Left ventricle myocardium superior (tissue), 1 donor: ENCODE measurements at regions not wholly inside any gene's neighbourhood (a gene's known extent, or its start where the extent isn't known, plus 50 kb on each side); places are given as distances from the start of the nearest gene placed in this dataset.
"Not testable (repeated sequence)": the region's sequence is repeated elsewhere in the genome, so short reads cannot be mapped to it uniquely, and the experiment has no call there.

Source experiments
- ATAC-seq: fragments of 200-7000 bp; cut with Tn5 transposase; one replicate; pipeline ENCODE4 v1.9.1; 2020; ENCODE audit warnings: mild to moderate bottlenecking, moderate library complexity
- DNase-seq: peaks from one replicate; pipeline ENCODE4 v3.0.0-alpha.2; 2020
- intact Hi-C: fragments of 100-400 bp; cut with micrococcal nuclease; formaldehyde crosslinking; loops from one replicate; pipeline ENCODE4 v1.11.0; 2022
- donor health status: DM: no; HTN: yes; CAD: no; lungs with severe emphysema.

- DNase-seq, intact Hi-C loops, ATAC-seq: not testable (repeated sequence)
Measured at GRCh38 chr11:3516934-3517567, 124.7 kb downstream of the ART5 start.

GRCh38 chr11:3516345-3516933 lies 125.4 kb downstream of the ART5 start:
- intact Hi-C loops, DNase-seq, ATAC-seq: not testable (repeated sequence)

- intact Hi-C loops, ATAC-seq, DNase-seq: not testable (repeated sequence)
Measured at GRCh38 chr11:3514635-3515424, 127.0 kb downstream of the ART5 start.

- intact Hi-C loops, DNase-seq, ATAC-seq: not testable (repeated sequence)
Measured at GRCh38 chr11:3513311-3513710, 128.5 kb downstream of the ART5 start.

- intact Hi-C loops, DNase-seq, ATAC-seq: not testable (repeated sequence)
Measured at GRCh38 chr11:3512751-3513150, 129.0 kb downstream of the ART5 start.

- intact Hi-C loops, DNase-seq, ATAC-seq: not testable (repeated sequence)
Measured at GRCh38 chr11:3512133-3512703, 129.6 kb downstream of the ART5 start.

GRCh38 chr11:3511416-3512132 lies 130.2 kb downstream of the ART5 start:
- ATAC-seq, intact Hi-C loops, DNase-seq: not testable (repeated sequence)

GRCh38 chr11:3509563-3509962 lies 130.6 kb upstream of the ZNF195 start:
- DNase-seq, intact Hi-C loops, ATAC-seq: not testable (repeated sequence)

- DNase-seq, intact Hi-C loops, ATAC-seq: not testable (repeated sequence)
Measured at GRCh38 chr11:3499198-3499597, 120.3 kb upstream of the ZNF195 start.

GRCh38 chr11:3498356-3498755 lies 119.4 kb upstream of the ZNF195 start:
- intact Hi-C loops, DNase-seq, ATAC-seq: not testable (repeated sequence)

- DNase-seq, intact Hi-C loops, ATAC-seq: not testable (repeated sequence)
Measured at GRCh38 chr11:3493152-3493551, 114.2 kb upstream of the ZNF195 start.

- DNase-seq, intact Hi-C loops, ATAC-seq: not testable (repeated sequence)
Measured at GRCh38 chr11:3488003-3488402, 109.1 kb upstream of the ZNF195 start.

- ATAC-seq, intact Hi-C loops, DNase-seq: not testable (repeated sequence)
Measured at GRCh38 chr11:3485737-3486136, 106.8 kb upstream of the ZNF195 start.

GRCh38 chr11:3476937-3477885 lies 98.3 kb upstream of the ZNF195 start:
- intact Hi-C loops, ATAC-seq, DNase-seq: not testable (repeated sequence)

- ATAC-seq, DNase-seq, intact Hi-C loops: not testable (repeated sequence)
Measured at GRCh38 chr11:3476084-3476936, 97.4 kb upstream of the ZNF195 start.

GRCh38 chr11:3468963-3469362 lies 90.0 kb upstream of the ZNF195 start:
- intact Hi-C loops, ATAC-seq, DNase-seq: not testable (repeated sequence)

- ATAC-seq, intact Hi-C loops, DNase-seq: not testable (repeated sequence)
Measured at GRCh38 chr11:3467599-3467998, 88.7 kb upstream of the ZNF195 start.
